Bronchial epithelial cell (primary cell): ENCODE measurements at regions not wholly inside any gene's neighbourhood (a gene's known extent, or its start where the extent isn't known, plus 50 kb on each side); places are given as distances from the start of the nearest gene placed in this dataset.
A peak's percentile ranks its signal among the peaks of the same experiment; 100 is the strongest.

Source experiments
- DNase-seq: peaks from one replicate; pipeline ENCODE4 v3.0.0-alpha.2; 2010; ENCODE audit warnings: low read depth
- FAIRE-seq: peaks from 2 replicates; lab custom pipeline; 2011; peaks lifted over from hg19 to GRCh38; lab: Jason Lieb, UNC
- H3K27me3 ChIP-seq: 2 replicates; pipeline ENCODE4 v1.5.1; 2011; ENCODE audit warnings: low read length; ENCODE audit not compliant: control insufficient read depth, insufficient read depth
- H3K36me3 ChIP-seq: 2 replicates; pipeline ENCODE4 v1.5.1; 2011; ENCODE audit warnings: low read length; ENCODE audit not compliant: control insufficient read depth, insufficient read depth
- H3K4me3 ChIP-seq: 2 replicates; pipeline ENCODE4 v1.5.1; 2011; ENCODE audit warnings: mild to moderate bottlenecking, low read depth, low read length, control low read depth
- TF ChIP-seq, protein P1 (sequence below): IDR thresholded peaks from 2 replicates; pipeline ENCODE4 v1.5.1; 2011; ENCODE audit warnings: mild to moderate bottlenecking, moderate library complexity, low read length, control low read depth, inconsistent platforms; ENCODE audit not compliant: insufficient read depth, severe bottlenecking

- TF ChIP-seq, protein P1, sequence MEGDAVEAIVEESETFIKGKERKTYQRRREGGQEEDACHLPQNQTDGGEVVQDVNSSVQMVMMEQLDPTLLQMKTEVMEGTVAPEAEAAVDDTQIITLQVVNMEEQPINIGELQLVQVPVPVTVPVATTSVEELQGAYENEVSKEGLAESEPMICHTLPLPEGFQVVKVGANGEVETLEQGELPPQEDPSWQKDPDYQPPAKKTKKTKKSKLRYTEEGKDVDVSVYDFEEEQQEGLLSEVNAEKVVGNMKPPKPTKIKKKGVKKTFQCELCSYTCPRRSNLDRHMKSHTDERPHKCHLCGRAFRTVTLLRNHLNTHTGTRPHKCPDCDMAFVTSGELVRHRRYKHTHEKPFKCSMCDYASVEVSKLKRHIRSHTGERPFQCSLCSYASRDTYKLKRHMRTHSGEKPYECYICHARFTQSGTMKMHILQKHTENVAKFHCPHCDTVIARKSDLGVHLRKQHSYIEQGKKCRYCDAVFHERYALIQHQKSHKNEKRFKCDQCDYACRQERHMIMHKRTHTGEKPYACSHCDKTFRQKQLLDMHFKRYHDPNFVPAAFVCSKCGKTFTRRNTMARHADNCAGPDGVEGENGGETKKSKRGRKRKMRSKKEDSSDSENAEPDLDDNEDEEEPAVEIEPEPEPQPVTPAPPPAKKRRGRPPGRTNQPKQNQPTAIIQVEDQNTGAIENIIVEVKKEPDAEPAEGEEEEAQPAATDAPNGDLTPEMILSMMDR: no peak
- Histone ChIP-seq H3K27me3 (no peaks in the 10 kb centered on the region), H3K36me3 (no peaks in the 10 kb centered on the region), H3K4me3 (no peak overlapping the region)
- no peak for FAIRE-seq
- no peak for DNase-seq
Observed at GRCh38 chr2:13711154-13711553, 921.4 kb upstream of the LRATD1 start.

GRCh38 chr2:13714466-13714865, 918.1 kb upstream of the LRATD1 start:
- no peaks in the 10 kb centered on the region for H3K36me3 ChIP-seq
- FAIRE-seq (no peak), DNase-seq (peak; percentile 76)
- H3K4me3 ChIP-seq: no peak overlapping the region
- H3K27me3 ChIP-seq: no peaks in the 10 kb centered on the region
- TF ChIP-seq, protein P1: no peak

DNA sequence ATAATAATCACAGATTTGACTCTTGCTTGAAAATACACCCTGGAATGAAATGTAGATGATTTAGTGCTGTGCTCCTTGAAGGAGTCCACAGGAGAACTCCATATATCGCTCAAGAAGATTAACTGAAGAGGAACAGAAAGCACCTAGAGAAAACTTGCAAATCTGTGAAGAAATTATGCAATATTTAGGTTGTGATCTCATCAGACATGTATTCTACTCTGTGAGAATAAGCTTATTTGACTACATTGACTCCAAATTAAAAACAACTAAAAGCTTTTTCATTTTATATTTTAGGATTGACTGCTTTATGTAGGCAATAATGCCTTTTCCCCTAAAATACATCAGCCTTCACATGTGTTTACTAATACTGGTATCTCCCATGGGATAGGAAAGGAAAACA, 906.6 kb upstream of the LRATD1 start:
- Histone ChIP-seq H3K36me3 (no peaks in the 10 kb centered on the region), H3K4me3 (no peak overlapping the region), H3K27me3 (no peaks in the 10 kb centered on the region)
- FAIRE-seq (no peak), DNase-seq (peak; percentile 32)
- TF ChIP-seq, protein P1: no peak

DNA sequence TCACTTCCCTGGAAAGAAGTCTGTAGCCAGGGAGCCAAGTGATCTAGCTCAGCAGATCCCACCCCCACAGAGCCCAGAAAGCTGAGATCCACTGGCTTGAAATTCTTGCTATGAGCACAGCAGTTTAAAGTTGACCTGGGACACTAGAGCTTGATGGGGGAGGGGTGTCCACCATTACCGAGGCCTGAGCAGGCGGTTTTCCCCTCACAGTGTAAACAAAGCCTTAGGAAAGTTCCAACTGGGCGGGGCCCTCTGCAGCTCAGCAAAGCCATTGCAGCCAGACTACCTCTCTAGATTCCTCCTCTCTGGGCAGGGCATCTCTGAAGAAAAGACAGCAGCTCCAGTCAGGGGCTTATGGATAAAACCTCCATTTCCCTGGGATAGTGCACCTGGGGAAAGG, 887.2 kb upstream of the LRATD1 start:
- FAIRE-seq (no peak), DNase-seq (no peak)
- no peaks in the 10 kb centered on the region for H3K36me3 ChIP-seq
- TF ChIP-seq, protein P1: no peak
- no peaks in the 10 kb centered on the region for H3K27me3 ChIP-seq
- no peak overlapping the region for H3K4me3 ChIP-seq

- DNase-seq: no peak
- H3K4me3 ChIP-seq: no peak overlapping the region
- H3K27me3 ChIP-seq: no peaks in the 10 kb centered on the region
- H3K36me3 ChIP-seq: no peaks in the 10 kb centered on the region
- FAIRE-seq: no peak
- TF ChIP-seq, protein P1: no peak
Observed at GRCh38 chr2:13751955-13752354, 880.6 kb upstream of the LRATD1 start.

- DNase-seq: no peak
- TF ChIP-seq, protein P1: no peak
- no peaks in the 10 kb centered on the region for H3K36me3 ChIP-seq
- no peak for FAIRE-seq
- no peak overlapping the region for H3K4me3 ChIP-seq
- H3K27me3 ChIP-seq: no peaks in the 10 kb centered on the region
Observed at GRCh38 chr2:13758412-13758811, 874.1 kb upstream of the LRATD1 start.
